ENCODE measurements at regions not wholly inside any gene's neighbourhood (a gene's known extent, or its start where the extent isn't known, plus 50 kb on each side); places are given as distances from the start of the nearest gene placed in this dataset.

DNA sequence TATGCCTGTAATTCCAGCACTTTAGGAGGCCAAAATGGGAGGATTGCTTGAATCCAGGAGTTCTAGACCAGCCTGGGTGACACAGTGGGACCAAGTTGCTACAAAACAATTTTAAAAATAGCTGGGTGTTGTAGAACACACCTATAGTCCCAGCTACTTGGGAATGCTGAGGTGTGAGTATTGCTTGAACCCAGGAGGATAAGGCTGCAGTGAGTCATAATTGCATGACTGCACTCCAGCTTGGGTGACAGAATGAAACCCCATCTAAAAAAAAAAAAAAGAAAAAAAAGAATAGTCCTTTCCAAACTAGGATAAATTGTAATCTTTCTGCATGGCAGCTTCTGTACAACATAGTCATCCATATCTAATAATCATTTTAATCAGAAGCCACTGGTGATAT is 270.1 kb upstream of the INTU start:
- no peaks in the 10 kb centered on the region for H3K36me3 ChIP-seq (replicated peaks in 1 of 2; ENCODE audit: control insufficient read depth in 1 of 2, insufficient read depth in 2 of 2, low read length in 2 of 2)
- DNase-seq (ENCODE audit: low spot score) (no peak), FAIRE-seq (no peak), ATAC-seq (no peak)
- H3K9ac ChIP-seq (ENCODE audit: insufficient read depth, low read depth, low read length), result no peak overlapping the region
- H3K27ac ChIP-seq (ENCODE audit: extremely low read length, insufficient read depth, low read length), result no peak overlapping the region
- CTCF ChIA-PET (ENCODE audit: low intra/inter-chr PET ratio, low total read pairs), result no interaction called here
- no peak overlapping the region for H3K4me2 ChIP-seq (ENCODE audit: low read depth, low read length)
- no peaks in the 10 kb centered on the region for H3K79me2 ChIP-seq (ENCODE audit: insufficient read depth, low read length)
- H3K4me1 ChIP-seq (ENCODE audit: insufficient read depth, low read length), result no peaks in the 10 kb centered on the region
- intact Hi-C loops (cut with micrococcal nuclease; ENCODE audit: unreplicated experiment), result no loop called here
- H4K20me1 ChIP-seq (ENCODE audit: insufficient read depth, low read length), result no peaks in the 10 kb centered on the region
- no TSS peak for BruUV-seq (replicated peaks)
- POLR2A ChIA-PET, result no interaction called here
- H2AFZ ChIP-seq (ENCODE audit: low read length), result no peak overlapping the region
- no peaks in the 10 kb centered on the region for H3K9me3 ChIP-seq (ENCODE audit: low read length)
- TF ChIP-seq ZNF598 (CRISPR knock-in tag; IDR thresholded peaks at IDR 0.05; ENCODE audit: borderline replicate concordance), result no peak
- TF ChIP-seq ZNF713 (CRISPR knock-in tag; IDR thresholded peaks at IDR 0.05), result no peak
- no peak for TF ChIP-seq ZSCAN31 (CRISPR knock-in tag; IDR thresholded peaks at IDR 0.05; ENCODE audit: low read depth)
- TF ChIP-seq PAX8 (CRISPR knock-in tag; IDR thresholded peaks at IDR 0.05; ENCODE audit: borderline replicate concordance), result no peak
- TF ChIP-seq TBX3 (IDR thresholded peaks at IDR 0.05; ENCODE audit: borderline replicate concordance), result no peak
- TF ChIP-seq, protein P1, sequence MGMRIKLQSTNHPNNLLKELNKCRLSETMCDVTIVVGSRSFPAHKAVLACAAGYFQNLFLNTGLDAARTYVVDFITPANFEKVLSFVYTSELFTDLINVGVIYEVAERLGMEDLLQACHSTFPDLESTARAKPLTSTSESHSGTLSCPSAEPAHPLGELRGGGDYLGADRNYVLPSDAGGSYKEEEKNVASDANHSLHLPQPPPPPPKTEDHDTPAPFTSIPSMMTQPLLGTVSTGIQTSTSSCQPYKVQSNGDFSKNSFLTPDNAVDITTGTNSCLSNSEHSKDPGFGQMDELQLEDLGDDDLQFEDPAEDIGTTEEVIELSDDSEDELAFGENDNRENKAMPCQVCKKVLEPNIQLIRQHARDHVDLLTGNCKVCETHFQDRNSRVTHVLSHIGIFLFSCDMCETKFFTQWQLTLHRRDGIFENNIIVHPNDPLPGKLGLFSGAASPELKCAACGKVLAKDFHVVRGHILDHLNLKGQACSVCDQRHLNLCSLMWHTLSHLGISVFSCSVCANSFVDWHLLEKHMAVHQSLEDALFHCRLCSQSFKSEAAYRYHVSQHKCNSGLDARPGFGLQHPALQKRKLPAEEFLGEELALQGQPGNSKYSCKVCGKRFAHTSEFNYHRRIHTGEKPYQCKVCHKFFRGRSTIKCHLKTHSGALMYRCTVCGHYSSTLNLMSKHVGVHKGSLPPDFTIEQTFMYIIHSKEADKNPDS (CRISPR knock-in tag; IDR thresholded peaks at IDR 0.05), result no peak
- H3K4me3 ChIP-seq (replicated peaks in 1 of 3; ENCODE audit: insufficient read depth in 1 of 3, low read depth in 2 of 3, low read length in 3 of 3), result no peak overlapping the region
- H3K27me3 ChIP-seq (ENCODE audit: control insufficient read depth in 1 of 2, insufficient read depth in 2 of 2, low read length in 2 of 2), result no peaks in the 10 kb centered on the region; a peak in 1 of 5 replicates
- in situ Hi-C loops (cut with HindIII; ENCODE audit: extremely low pct_ligation_motif_present, low pct_unique_long_range_greater_than_20kb), result no loop called here

DNA sequence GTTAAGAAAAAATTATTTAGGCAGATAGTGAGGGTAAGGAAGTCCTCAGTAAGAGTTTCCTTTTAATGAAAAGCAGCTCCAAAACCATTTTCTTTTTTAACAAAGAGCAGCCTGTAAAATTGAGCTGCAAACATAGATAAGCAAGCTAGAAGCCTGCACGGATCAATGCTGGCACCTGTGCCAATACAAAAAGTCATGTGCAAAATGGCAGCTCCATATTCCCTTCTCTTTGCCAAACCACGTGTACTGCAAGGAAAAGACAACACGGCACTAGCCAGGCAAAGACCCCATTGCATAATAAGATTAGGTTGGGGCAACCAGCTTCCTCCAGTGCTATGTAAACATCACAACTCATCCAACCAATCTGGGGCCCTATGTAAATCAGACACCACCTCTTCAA is 268.4 kb upstream of the INTU start:
- BruUV-seq (replicated peaks), result no TSS peak
- Histone ChIP-seq H3K4me2 (ENCODE audit: low read depth, low read length) (no peak overlapping the region), H3K9ac (ENCODE audit: insufficient read depth, low read depth, low read length) (no peak overlapping the region), H3K79me2 (ENCODE audit: insufficient read depth, low read length) (no peaks in the 10 kb centered on the region), H2AFZ (ENCODE audit: low read length) (no peak overlapping the region), H4K20me1 (ENCODE audit: insufficient read depth, low read length) (no peaks in the 10 kb centered on the region), H3K27ac (ENCODE audit: extremely low read length, insufficient read depth, low read length) (no peak overlapping the region), H3K4me3 (replicated peaks in 1 of 3; ENCODE audit: insufficient read depth in 1 of 3, low read depth in 2 of 3, low read length in 3 of 3) (no peak overlapping the region), H3K36me3 (replicated peaks in 1 of 2; ENCODE audit: control insufficient read depth in 1 of 2, insufficient read depth in 2 of 2, low read length in 2 of 2) (no peaks in the 10 kb centered on the region), H3K9me3 (ENCODE audit: low read length) (no peaks in the 10 kb centered on the region), H3K4me1 (ENCODE audit: insufficient read depth, low read length) (no peaks in the 10 kb centered on the region), H3K27me3 (ENCODE audit: control insufficient read depth in 1 of 2, insufficient read depth in 2 of 2, low read length in 2 of 2) (no peaks in the 10 kb centered on the region; a peak in 1 of 5 replicates)
- FAIRE-seq, result no peak
- in situ Hi-C loops (cut with HindIII; ENCODE audit: extremely low pct_ligation_motif_present, low pct_unique_long_range_greater_than_20kb) (no loop called here), intact Hi-C loops (cut with micrococcal nuclease; ENCODE audit: unreplicated experiment) (no loop called here)
- ChIA-PET CTCF (ENCODE audit: low intra/inter-chr PET ratio, low total read pairs) (no interaction called here), POLR2A (no interaction called here)
- 0% methylated on average over 3 of the region's 3 CpGs for WGBS (ENCODE audit: low lambda C conversion rate)
- DNase-seq (ENCODE audit: low spot score), result no peak
- no peak for ATAC-seq
- TF ChIP-seq RFX3 (CRISPR knock-in tag; IDR thresholded peaks at IDR 0.05), result no peak
- TF ChIP-seq, protein P2, sequence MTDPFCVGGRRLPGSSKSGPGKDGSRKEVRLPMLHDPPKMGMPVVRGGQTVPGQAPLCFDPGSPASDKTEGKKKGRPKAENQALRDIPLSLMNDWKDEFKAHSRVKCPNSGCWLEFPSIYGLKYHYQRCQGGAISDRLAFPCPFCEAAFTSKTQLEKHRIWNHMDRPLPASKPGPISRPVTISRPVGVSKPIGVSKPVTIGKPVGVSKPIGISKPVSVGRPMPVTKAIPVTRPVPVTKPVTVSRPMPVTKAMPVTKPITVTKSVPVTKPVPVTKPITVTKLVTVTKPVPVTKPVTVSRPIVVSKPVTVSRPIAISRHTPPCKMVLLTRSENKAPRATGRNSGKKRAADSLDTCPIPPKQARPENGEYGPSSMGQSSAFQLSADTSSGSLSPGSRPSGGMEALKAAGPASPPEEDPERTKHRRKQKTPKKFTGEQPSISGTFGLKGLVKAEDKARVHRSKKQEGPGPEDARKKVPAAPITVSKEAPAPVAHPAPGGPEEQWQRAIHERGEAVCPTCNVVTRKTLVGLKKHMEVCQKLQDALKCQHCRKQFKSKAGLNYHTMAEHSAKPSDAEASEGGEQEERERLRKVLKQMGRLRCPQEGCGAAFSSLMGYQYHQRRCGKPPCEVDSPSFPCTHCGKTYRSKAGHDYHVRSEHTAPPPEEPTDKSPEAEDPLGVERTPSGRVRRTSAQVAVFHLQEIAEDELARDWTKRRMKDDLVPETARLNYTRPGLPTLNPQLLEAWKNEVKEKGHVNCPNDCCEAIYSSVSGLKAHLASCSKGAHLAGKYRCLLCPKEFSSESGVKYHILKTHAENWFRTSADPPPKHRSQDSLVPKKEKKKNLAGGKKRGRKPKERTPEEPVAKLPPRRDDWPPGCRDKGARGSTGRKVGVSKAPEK (CRISPR knock-in tag; IDR thresholded peaks at IDR 0.05; ENCODE audit: borderline replicate concordance), result no peak
